Right cardiac atrium (tissue), 5 donors: ENCODE measurements at regions not wholly inside any gene's neighbourhood (a gene's known extent, or its start where the extent isn't known, plus 50 kb on each side); places are given as distances from the start of the nearest gene placed in this dataset.

Source experiments
- ATAC-seq, 2 donors: fragments of 200-7000 bp; cut with Tn5 transposase; one replicate each; pipeline versions ENCODE4 v1.8.0 to v1.9.1; 2020; ENCODE audit warnings: moderate library complexity in 2 of 2, mild to moderate bottlenecking in 1 of 2
- DNase-seq, 3 donors: peaks; one replicate each; pipeline ENCODE4 v3.0.0-alpha.2; 2020
- H3K27ac ChIP-seq: one replicate; pipeline ENCODE4 v1.5.1; 2013; ENCODE audit warnings: mild to moderate bottlenecking, low read length, control low read depth, moderate library complexity
- H3K27me3 ChIP-seq: one replicate; pipeline ENCODE4 v1.6.1; 2013; ENCODE audit not compliant: control insufficient read depth, insufficient read depth
- H3K4me1 ChIP-seq: one replicate; pipeline ENCODE4 v1.6.1; 2013; ENCODE audit warnings: low read length; ENCODE audit not compliant: control insufficient read depth, insufficient read depth
- H3K4me3 ChIP-seq: one replicate; pipeline ENCODE4 v1.5.1; 2013; ENCODE audit warnings: low read length, control low read depth
- H3K9me3 ChIP-seq: one replicate; pipeline ENCODE4 v1.6.1; 2013; ENCODE audit warnings: low read length; ENCODE audit not compliant: control insufficient read depth
- WGBS: extraction: QIAGEN DNeasy Blood & Tissue Kit; methylation state at CpG from one replicate; pipeline ENCODE4 v1.1.7; 2013; 5-methylcytosine and 5-hydroxymethylcytosine counted together
- intact Hi-C, 4 donors: fragments of 100-400 bp; cut with DNase I; formaldehyde crosslinking; loops; one replicate each; pipeline versions ENCODE4 v1.11.0 to v1.14.0; 2022 to 2023
- donor health status: healthy with polysubstance abuse.
- donor health status: DM: no; HTN: yes; CAD: no.
- donor health status: DM: no; HTN: no; CAD: no.
- donor health status: DM: no; HTN: yes; CAD: no; lungs with severe emphysema.
- donor health status: DM: yes; HTN: yes; CAD: no.

DNA sequence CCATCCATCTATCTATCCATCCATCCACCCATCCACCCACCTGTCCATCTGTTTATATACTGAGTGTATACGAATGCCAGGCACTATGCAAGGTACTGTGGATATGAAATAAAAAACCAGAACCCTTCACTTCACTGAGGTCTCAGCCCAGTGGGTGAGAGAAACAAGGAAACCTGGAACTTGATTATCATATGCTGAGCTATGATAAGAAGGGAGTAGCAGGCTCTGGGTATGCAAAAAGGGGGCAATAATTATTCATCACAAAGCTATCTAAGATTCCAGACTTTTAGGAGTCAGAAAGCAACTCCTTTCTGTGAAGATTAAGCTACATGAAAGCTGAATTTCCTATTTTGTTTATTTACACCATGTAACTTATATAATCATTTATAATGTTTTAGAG lies 327.7 kb upstream of the IL12A start:
- H3K4me1 ChIP-seq = no peaks in the 10 kb centered on the region
- H3K27ac ChIP-seq = no peak overlapping the region
- ATAC-seq = no peak
- intact Hi-C loops = no loop called here
- H3K4me3 ChIP-seq = no peak overlapping the region
- WGBS = 83% methylated on average over 1 of the region's 1 CpG
- no peaks in the 10 kb centered on the region for H3K9me3 ChIP-seq
- no peaks in the 10 kb centered on the region for H3K27me3 ChIP-seq
- no peak for DNase-seq

DNA sequence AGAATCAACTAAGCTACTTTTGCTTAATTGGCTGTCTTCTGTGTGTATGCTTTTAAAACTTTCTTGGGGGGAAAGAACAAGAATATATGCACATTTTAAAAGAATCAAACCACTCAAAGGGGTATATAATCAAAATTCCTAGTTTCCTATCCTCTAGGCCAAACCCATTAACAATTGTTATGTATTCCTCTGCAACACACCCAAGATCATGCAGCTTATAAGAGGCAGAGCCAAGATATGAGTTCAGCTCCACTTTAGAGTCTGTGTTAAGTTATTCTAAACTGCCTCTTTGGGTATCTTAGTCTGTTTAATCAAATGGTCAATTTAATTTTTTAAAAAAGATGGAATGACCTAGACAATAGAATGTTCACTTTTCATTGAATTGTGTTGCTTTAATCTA lies 326.1 kb upstream of the IL12A start:
- Histone ChIP-seq H3K9me3 (no peaks in the 10 kb centered on the region), H3K27me3 (no peaks in the 10 kb centered on the region), H3K4me3 (no peak overlapping the region), H3K4me1 (no peaks in the 10 kb centered on the region), H3K27ac (no peak overlapping the region)
- ATAC-seq = no peak
- DNase-seq = no peak
- intact Hi-C loops = no loop called here

DNA sequence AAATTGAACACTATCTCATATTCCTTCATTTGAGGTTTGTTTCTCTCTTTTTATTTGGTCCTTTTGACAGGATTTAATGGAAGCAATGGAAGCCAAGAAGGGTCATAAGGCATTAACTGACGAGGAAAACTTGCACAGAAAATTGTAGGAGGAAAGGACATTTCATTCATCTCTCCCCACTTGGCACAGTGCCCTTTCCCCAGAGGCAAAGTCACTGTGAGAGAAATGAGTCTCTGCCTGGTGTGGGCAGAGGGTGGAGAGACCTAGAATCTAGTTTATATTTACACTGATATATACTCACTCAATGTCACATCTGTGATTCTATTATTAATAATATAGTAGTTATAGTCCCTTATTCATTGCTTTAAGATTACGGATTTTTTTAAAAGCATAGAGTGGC lies 324.6 kb upstream of the IL12A start:
- 56% methylated on average over 2 of the region's 2 CpGs for WGBS
- no peaks in the 10 kb centered on the region for H3K9me3 ChIP-seq
- no peaks in the 10 kb centered on the region for H3K4me1 ChIP-seq
- H3K4me3 ChIP-seq = no peak overlapping the region
- no peaks in the 10 kb centered on the region for H3K27me3 ChIP-seq
- DNase-seq (no peak), ATAC-seq (no peak)
- H3K27ac ChIP-seq = no peak overlapping the region
- intact Hi-C loops = no loop called here

GRCh38 chr3:159664653-159665052 lies 324.0 kb upstream of the IL12A start:
- no peak for DNase-seq
- ATAC-seq = peak in 1 of 2 donors; percentile 46
- 85% methylated on average over 1 of the region's 1 CpG for WGBS
- Histone ChIP-seq H3K4me1 (no peaks in the 10 kb centered on the region), H3K27ac (no peak overlapping the region), H3K9me3 (no peaks in the 10 kb centered on the region), H3K27me3 (no peaks in the 10 kb centered on the region), H3K4me3 (no peak overlapping the region)
- intact Hi-C loops = no loop called here

DNA sequence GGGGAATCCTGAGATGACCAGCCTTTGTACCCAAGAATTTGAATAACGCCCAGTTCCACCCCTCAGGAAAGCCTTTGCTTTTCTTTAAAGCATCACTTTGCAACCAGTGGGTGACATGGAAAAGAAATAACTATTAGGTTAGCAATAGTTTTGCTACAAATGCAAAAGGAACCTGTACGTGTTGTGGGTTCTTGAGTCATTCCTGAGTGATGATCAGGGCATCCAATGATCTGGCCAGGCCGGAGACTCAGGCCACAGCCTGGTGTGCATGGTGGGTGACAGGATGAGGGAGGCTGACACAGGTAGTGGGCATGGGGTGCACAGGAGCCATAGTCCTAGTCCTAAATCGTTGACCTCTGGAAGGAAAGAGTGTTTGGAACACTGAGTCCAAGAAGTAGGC lies 321.4 kb upstream of the IL12A start:
- H3K27ac ChIP-seq = no peak overlapping the region
- intact Hi-C loops = no loop called here
- 90% methylated on average over 4 of the region's 4 CpGs for WGBS
- DNase-seq = no peak
- H3K4me3 ChIP-seq = no peak overlapping the region
- H3K4me1 ChIP-seq = no peaks in the 10 kb centered on the region
- no peak for ATAC-seq
- no peaks in the 10 kb centered on the region for H3K27me3 ChIP-seq
- no peaks in the 10 kb centered on the region for H3K9me3 ChIP-seq

DNA sequence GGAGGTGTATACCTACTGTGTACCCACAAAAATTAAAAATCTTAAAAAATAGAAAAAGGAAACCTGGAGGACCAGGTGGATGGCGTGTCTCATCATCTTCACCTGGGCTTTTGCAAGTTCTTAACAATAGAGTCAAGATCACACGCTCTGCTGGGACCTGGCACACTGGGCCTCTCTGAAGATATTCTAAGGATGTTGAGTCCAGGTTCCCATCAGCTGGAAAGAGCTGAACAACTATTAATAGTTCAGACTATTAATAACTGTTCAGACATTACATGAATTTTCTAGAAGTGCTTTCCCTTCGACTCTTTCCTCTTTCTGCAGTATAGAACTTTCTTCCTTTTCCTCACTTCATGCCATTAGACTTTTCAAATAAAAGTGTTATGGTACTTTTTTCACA lies 320.2 kb upstream of the IL12A start:
- 71% methylated on average over 3 of the region's 3 CpGs for WGBS
- no peak overlapping the region for H3K4me3 ChIP-seq
- intact Hi-C loops = no loop called here
- H3K9me3 ChIP-seq = no peaks in the 10 kb centered on the region
- no peak overlapping the region for H3K27ac ChIP-seq
- peak; percentile 45 to 48 for ATAC-seq
- no peaks in the 10 kb centered on the region for H3K27me3 ChIP-seq
- H3K4me1 ChIP-seq = no peaks in the 10 kb centered on the region
- no peak for DNase-seq

DNA sequence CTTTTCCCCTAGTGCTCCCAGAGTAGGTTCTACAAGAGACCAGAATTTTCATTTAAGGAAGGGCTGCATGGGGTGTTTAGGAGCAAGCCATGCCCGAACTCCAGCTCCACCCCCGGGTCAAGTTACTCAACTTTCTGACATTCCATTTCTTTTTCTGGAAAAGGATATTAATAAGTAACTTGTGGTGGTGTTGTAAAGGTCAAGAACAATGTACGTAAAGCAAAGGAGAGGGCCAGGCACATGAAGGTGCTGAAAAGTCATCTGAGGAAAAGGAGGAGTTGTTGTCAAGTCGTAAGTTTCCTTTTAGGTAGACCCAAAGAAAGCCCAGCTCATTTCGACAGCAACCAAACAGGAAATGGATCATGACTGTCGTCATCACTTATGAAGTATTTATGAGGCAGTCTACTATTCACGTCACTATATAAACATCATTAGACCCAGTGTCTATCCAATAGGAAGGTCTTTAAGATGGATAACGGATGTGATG lies 319.6 kb upstream of the IL12A start:
- 41% methylated on average over 8 of the region's 8 CpGs for WGBS
- H3K9me3 ChIP-seq = no peaks in the 10 kb centered on the region
- DNase-seq = no peak
- H3K27ac ChIP-seq = no peak overlapping the region
- intact Hi-C loops = no loop called here
- no peaks in the 10 kb centered on the region for H3K4me1 ChIP-seq
- no peaks in the 10 kb centered on the region for H3K27me3 ChIP-seq
- no peak for ATAC-seq
- H3K4me3 ChIP-seq = no peak overlapping the region

- ATAC-seq = no peak
- Histone ChIP-seq H3K27me3 (no peaks in the 10 kb centered on the region), H3K9me3 (no peaks in the 10 kb centered on the region), H3K27ac (no peak overlapping the region), H3K4me3 (no peak overlapping the region), H3K4me1 (no peaks in the 10 kb centered on the region)
- DNase-seq = no peak
- WGBS = 60% methylated on average over 6 of the region's 6 CpGs
- intact Hi-C loops = no loop called here
Observed at GRCh38 chr3:159669766-159670165, 318.9 kb upstream of the IL12A start.

DNA sequence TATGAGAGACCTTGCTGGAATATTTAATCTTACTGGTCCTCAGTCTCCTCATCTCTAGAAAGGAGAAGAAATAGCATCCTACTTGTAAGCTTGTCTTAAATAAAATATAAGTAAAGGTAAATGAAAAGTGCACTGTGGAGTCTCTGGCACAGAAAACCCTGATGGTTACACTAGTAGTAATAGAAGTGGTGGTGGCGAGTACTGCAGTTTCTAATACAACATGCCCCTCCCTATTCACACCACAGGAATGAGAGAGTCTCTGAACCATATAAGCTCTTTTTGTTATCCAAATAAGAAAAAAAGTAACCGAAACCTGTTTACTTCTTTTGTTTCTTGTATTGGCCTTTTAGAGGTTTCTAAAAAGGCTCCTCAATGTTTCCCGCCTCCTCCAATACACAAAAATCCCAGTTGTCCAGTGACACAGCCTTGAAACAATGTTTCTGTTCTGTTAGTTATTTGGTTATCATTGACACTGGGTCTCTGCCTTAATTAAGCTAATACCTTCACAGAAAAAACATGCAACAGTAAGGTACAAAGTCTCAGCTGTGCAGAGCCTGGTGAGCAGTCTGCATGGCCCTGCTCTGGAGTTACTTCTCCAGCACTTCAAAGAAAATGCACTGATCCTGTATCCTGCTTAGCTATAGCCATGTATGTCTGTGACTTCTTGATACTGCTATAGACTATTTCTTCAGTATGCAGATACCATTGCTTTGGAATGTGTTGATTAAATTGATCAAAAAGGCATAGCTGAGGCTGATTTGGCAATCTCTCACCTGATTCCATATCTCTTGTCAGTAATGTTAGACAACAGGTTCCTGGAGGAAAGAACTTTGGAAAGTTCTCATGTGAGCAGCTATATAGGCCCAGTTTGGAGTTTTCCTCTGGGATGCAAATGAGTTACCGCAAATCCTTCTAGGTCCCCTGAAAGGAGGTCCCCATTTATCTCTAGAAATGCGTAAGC lies 315.6 kb upstream of the IL12A start:
- Histone ChIP-seq H3K4me3 (no peak overlapping the region), H3K4me1 (no peaks in the 10 kb centered on the region), H3K27ac (no peak overlapping the region), H3K27me3 (no peaks in the 10 kb centered on the region), H3K9me3 (no peaks in the 10 kb centered on the region)
- ATAC-seq = no peak
- WGBS = 92% methylated on average over 5 of the region's 5 CpGs
- no peak for DNase-seq
- intact Hi-C loops = no loop called here

DNA sequence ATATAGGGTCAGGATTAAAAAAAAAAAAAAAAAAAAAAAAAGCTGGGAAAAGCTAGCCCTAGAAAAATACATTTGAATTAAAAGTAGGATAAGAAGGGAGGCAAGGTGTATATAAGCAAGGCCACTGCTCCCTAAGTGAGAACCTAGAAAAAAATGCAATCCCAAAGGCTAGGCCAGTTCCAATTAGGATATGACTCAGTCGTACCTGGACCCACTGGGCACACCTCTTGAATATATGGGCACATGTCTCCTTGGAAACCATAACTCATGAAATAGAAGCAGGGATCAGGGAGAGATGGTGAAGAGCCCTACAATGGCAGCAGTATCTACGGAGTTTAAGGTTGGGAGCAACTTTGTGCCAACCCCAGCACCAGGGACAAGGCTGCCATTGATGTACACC lies 314.1 kb upstream of the IL12A start:
- no peaks in the 10 kb centered on the region for H3K9me3 ChIP-seq
- ATAC-seq = no peak
- H3K4me3 ChIP-seq = no peak overlapping the region
- no peaks in the 10 kb centered on the region for H3K27me3 ChIP-seq
- no peaks in the 10 kb centered on the region for H3K4me1 ChIP-seq
- WGBS = 97% methylated on average over 2 of the region's 2 CpGs
- no peak for DNase-seq
- no peak overlapping the region for H3K27ac ChIP-seq
- intact Hi-C loops = no loop called here

DNA sequence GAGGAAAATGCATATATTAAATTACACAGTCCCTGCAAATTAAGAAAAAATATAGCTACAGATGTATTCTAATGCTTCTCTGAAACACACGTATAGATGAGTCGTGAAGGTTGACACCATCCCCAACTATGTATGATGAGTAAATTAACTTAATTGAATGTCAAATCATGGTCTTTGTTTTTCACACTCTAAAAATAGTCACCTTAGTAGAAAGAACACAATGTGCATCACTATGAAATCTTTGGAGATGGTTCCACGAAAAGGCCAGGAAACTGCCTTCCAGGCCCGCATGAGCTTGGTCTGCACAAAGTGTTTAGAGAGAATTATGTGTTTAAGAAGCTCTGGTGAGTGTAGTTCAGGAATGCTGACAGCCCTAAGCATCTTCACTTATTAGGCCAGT lies 313.4 kb upstream of the IL12A start:
- Histone ChIP-seq H3K27ac (no peak overlapping the region), H3K4me3 (no peak overlapping the region), H3K27me3 (no peaks in the 10 kb centered on the region), H3K4me1 (no peaks in the 10 kb centered on the region), H3K9me3 (no peaks in the 10 kb centered on the region)
- 69% methylated on average over 4 of the region's 4 CpGs for WGBS
- ATAC-seq (no peak), DNase-seq (no peak)
- intact Hi-C loops = no loop called here
